Fibroblast of the aortic adventitia (primary cell): ENCODE measurements at regions not wholly inside any gene's neighbourhood (a gene's known extent, or its start where the extent isn't known, plus 50 kb on each side); places are given as distances from the start of the nearest gene placed in this dataset.

Experiments
- DNase-seq: peaks from one replicate; pipeline ENCODE4 v3.0.0-alpha.2; 2010; ENCODE audit warnings: low read depth
- H3K4me3 ChIP-seq: 2 replicates; pipeline ENCODE4 v1.5.1; 2011; ENCODE audit warnings: low read depth, mild to moderate bottlenecking, control low read depth, low read length, moderate library complexity
- TF ChIP-seq, protein P1 (sequence below): IDR thresholded peaks from 2 replicates; pipeline ENCODE4 v1.5.1; 2011; ENCODE audit warnings: mild to moderate bottlenecking, low read length, control low read depth, inconsistent platforms; ENCODE audit not compliant: insufficient read depth

GRCh38 chr5:130963798-130964197 is 201.3 kb downstream of the HINT1 start:
- TF ChIP-seq, protein P1, sequence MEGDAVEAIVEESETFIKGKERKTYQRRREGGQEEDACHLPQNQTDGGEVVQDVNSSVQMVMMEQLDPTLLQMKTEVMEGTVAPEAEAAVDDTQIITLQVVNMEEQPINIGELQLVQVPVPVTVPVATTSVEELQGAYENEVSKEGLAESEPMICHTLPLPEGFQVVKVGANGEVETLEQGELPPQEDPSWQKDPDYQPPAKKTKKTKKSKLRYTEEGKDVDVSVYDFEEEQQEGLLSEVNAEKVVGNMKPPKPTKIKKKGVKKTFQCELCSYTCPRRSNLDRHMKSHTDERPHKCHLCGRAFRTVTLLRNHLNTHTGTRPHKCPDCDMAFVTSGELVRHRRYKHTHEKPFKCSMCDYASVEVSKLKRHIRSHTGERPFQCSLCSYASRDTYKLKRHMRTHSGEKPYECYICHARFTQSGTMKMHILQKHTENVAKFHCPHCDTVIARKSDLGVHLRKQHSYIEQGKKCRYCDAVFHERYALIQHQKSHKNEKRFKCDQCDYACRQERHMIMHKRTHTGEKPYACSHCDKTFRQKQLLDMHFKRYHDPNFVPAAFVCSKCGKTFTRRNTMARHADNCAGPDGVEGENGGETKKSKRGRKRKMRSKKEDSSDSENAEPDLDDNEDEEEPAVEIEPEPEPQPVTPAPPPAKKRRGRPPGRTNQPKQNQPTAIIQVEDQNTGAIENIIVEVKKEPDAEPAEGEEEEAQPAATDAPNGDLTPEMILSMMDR: no peak
- no peak for DNase-seq
- no peak overlapping the region for H3K4me3 ChIP-seq

DNA sequence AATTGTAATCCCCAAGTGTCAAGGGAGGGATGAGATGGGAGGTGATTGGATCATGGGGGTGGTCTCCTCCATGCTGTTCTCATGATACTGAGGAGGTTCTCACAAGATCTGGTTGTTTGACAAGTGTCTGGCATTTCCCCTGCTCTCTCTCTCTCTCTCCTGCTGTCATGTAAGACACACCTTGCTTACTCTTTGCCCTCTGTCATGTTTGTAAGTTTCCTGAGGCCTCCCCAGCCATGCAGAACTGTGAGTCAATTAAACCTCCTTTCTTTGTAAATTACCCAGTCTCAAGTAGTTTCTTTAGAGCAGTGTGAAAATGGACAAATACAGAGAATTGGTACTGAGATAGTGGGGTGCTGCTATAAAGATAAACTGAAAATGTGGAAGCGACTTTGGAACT is 207.9 kb downstream of the HINT1 start:
- H3K4me3 ChIP-seq: no peak overlapping the region
- DNase-seq: no peak
- TF ChIP-seq, protein P1: no peak

GRCh38 chr5:130955041-130955440 is 210.0 kb downstream of the HINT1 start:
- TF ChIP-seq, protein P1: no peak
- no peak for DNase-seq
- H3K4me3 ChIP-seq: no peak overlapping the region

DNA sequence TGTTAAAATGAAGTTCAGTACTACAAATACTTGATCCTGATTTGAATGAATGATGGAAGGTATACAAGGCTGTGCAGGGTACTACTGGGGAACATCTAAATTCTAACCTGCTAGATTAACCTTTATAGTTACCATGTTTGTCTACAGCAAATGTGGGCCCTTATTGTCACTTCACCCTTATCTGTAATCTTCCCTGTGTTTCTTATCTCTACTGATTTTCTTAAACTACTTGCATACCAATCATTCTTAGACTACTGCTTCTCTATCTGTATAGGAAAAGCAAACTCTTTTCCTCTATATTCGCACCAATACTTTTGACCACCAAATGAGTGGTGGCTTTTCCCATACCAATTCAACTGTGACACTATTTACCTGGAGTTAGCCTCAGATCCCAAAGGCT is 210.7 kb downstream of the HINT1 start:
- DNase-seq: no peak
- no peak overlapping the region for H3K4me3 ChIP-seq
- TF ChIP-seq, protein P1: no peak

GRCh38 chr5:130939059-130939458 is 226.0 kb downstream of the HINT1 start:
- no peak for DNase-seq
- no peak overlapping the region for H3K4me3 ChIP-seq
- TF ChIP-seq, protein P1: no peak

- DNase-seq: no peak
- H3K4me3 ChIP-seq: no peak overlapping the region
- TF ChIP-seq, protein P1: no peak
Measured at GRCh38 chr5:130937046-130937445, 228.0 kb downstream of the HINT1 start.

GRCh38 chr5:130923543-130924124 is 241.4 kb downstream of the HINT1 start:
- no peak overlapping the region for H3K4me3 ChIP-seq
- TF ChIP-seq, protein P1: no peak
- DNase-seq: no peak
